Renal pelvis (tissue), 1 donor: ENCODE measurements at regions not wholly inside any gene's neighbourhood (a gene's known extent, or its start where the extent isn't known, plus 50 kb on each side); places are given as distances from the start of the nearest gene placed in this dataset.
"Not testable (repeated sequence)": the region's sequence is repeated elsewhere in the genome, so short reads cannot be mapped to it uniquely, and the experiment has no call there.

Experiments used
- DNase-seq: peaks from one replicate; pipeline ENCODE4 v3.0.0-alpha.2; 2013

DNA sequence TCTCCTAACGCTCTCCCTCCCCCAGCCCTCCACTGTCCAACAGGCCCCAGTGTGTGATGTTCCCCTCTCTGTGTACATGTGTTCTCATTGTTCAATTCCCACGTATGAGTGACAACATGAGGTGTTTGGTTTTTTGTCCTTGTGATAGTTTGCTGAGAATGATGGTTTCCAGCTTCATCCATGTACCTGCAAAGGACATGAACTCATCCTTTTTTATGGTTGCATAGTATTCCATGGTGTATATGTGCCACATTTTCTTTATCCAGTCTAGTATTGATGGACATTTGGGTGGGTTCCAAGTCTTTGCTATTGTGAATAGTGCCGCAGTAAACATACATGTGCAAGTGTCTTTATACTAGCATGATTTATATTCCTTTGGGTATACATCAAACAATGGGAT, 347.4 kb downstream of the MAGEE1 start:
- not testable (repeated sequence) for DNase-seq

DNA sequence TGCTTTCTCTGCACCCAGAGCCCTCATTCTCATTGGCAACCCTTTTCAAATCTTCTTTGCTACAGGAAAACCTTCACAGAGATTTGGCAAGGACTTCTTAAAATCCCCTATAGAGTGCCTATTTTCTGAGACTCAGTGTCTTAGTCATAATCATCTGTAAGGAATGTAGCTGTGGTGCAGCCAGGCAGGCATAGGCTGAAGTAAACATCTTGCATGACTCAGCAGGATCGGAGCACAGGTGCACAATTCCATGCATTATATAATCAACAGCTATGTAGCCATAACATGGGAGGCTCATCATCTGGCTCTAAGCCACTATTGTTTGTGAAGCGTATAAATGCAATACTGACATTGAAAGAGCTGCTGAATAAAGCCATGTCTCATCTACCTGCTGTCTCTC, 368.8 kb downstream of the MAGEE1 start:
- no peak for DNase-seq

DNA sequence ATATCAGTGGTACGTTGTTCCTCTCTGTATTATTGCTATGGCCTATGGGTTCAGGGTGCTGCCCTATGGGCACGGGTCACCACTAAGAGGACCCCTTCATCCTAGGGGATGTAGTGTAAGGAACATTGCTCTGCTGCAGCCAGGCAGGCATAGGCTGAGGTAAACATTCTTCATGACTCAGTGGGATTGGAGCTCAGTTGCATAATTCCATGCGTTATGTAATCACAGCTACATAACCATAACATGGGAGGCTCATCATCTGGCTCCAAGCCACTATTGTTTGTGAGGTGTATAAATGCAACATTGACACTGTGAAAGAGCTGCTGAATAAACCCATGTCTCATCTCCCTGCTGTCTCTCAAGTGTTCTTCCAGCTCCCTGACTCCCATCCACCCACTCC, 375.2 kb downstream of the MAGEE1 start:
- DNase-seq = no peak

DNA sequence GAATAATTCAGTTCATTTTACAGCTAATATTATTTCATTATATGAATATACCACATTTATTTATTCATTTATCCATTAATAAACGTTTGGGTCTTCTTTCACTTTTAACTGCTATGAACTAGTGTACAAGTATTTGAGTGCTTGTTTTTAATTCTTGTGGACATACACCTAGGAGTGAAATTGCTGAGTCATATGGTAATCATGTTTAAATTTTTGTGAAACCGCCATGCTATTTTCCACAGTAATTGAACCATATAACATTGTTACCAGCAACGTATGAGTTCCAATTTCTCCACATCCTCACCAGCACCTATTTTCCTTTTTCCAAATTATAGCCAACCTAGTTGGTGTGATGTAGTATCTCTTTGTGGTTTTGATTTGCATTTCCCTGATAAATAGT, 388.2 kb downstream of the MAGEE1 start:
- no peak for DNase-seq

DNA sequence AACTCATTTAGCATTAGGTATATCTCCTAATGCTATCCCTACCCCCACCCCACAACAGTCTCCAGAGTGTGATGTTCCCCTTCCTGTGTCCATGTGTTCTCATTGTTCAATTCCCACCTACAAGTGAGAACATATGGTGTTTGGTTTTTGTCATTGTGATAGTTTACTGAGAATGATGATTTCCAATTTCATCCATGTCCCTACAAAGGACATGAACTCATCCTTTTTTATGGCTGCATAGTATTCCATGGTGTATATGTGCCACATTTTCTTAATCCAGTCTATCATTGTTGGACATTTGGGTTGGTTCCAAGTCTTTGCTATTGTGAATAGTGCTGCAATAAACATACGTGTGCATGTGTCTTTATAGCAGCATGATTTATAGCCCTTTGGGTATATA, 389.8 kb downstream of the MAGEE1 start:
- not testable (repeated sequence) for DNase-seq

DNA sequence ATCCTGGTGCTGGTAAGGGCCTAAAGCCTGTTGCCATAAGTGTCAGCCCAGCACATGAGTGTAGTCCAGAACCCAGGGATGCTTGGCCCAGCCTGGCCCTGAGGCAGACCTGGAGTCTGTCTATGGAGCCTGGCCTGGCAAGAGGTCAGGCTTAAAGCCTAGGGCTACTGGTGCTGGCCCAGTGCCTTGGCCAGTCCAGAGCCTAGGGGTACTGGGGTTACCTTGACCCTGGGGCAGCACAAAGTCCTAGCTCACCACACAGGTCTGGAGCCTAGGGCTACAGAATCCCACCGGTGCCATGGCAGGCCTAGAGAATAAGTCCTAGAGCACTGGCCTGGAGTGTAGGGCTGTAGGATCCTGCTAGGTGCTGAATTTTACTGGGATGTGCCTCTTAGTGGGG, 393.8 kb downstream of the MAGEE1 start:
- no peak for DNase-seq

DNA sequence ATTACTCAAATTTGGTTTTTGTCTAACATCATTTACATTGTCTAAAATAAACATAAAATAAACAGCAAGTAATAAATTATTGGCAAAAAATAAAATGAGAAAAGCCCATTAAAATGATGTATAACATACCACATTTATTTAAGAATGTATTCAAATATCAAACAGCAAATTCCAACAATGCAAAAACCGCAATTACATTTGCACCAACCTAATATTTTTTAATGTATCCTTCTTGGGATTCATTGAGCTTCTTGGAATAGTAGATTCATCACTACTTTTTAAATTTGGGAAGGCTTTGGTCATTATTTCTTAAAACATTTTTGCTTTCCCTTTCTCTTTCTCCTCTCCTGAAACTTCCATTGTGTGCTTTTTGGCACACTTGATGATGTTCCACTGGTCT, 400.2 kb downstream of the MAGEE1 start:
- DNase-seq = no peak

DNA sequence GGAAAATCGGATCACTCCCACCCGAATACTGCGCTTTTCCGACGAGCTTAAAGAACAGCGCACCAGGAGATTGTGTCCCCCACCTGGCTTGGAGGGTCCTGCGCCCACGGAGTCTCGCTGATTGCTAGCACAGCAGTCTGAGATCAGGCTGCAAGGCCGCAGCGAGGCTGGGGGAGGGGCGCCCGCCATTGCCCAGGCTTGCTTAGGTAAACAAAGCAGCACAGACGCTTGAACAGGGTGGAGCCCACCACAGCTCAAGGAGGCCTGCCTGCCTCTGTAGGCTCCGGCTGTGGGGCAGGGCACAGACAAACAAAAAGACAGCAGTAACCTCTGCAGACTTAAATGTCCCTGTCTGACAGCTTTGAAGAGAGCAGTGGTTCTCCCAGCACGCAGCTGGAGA, 413.4 kb downstream of the MAGEE1 start:
- DNase-seq = not testable (repeated sequence)

DNA sequence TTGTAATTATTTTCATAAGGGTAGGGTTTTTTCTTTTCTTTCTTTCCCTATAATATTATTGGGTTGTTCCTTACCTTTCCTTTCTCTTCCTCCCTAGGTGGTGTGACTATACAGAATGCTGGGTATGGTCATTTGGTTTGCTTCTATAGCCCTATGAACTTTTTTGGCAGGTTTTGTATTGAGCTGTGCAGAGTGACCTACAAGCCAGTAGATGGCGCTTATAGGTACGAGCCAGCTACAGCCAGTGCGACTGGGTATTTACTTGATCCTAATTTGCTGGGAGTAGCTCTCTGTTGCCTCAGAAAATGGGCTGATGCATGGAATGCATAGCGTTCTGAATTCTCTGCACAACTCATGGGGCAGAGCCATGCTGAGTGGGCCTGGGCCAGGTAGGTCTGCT, 423.3 kb downstream of the MAGEE1 start:
- DNase-seq = no peak

DNA sequence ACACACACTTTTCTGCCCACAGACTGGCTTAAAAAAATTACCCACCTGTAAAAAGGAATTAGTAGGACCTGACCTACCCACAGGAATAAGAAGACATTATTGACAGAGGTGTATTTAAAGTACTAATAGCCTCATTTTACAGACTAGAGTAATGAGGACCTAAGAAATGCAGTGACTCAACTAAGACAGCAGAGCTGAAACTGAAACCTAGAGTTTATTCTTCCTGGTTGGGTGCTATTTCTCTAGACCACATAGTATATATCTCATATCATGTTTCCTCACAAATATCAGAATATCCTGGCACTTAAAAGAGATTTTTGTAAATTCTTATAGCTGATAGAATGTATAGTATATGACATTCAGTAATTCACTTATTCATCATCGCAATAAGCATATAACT, 435.0 kb downstream of the MAGEE1 start:
- DNase-seq = no peak

DNA sequence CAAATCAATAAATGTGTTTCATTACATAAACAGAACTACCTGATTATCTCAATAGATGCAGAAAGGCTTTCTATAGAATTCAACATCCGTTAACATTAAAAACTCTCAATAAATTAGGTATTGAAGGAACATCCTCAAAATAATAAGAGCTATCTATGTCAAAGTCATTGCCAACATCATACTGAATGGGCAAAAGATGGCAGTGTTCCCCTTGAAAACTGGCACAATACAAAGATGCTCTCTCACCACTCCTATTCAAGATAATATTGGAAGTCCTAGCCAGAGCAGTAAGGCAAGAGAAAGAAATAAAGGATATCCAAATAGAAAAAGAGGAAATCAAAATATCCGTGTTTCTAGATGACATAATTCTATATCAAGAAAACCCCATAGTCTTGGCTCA, 466.4 kb downstream of the MAGEE1 start:
- no peak for DNase-seq

DNA sequence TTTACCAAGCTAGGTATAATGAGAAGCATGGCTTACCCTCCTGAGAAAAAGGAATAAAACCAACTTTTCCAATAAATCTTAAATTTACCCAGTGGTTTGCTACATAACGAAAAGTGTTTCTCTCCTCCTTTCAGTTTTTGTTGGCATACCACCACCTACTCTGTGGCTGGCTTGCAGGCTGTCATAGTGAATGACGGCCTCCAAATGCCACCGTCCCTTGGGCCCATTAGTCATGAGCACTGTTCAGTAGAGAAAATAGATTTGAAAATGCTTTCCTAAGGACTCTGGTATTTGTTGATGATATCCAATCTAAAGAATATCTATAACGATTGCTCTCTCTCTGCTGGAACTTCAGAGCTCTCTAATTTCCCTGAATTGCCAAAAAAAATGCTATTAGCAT, 488.3 kb downstream of the MAGEE1 start:
- DNase-seq = no peak

DNA sequence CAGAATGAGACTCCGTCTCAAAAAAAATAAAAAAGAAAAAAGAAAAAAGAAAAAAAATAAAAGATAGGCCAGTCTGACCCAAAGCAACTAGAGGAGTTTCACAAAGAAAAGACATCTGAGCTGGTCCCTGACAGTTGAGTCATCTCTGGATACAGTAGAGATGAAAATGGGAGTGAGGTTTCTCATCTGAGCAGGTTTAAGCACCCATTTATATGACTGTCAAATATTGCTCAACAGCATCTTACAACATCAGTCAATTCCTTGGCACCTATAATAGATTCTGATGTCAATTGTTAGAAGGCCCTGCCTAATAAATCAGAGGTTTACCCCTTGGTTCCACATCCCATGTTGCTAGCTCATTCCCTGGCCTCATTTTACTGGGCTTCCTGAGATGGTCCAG, 490.5 kb downstream of the MAGEE1 start:
- no peak for DNase-seq

DNA sequence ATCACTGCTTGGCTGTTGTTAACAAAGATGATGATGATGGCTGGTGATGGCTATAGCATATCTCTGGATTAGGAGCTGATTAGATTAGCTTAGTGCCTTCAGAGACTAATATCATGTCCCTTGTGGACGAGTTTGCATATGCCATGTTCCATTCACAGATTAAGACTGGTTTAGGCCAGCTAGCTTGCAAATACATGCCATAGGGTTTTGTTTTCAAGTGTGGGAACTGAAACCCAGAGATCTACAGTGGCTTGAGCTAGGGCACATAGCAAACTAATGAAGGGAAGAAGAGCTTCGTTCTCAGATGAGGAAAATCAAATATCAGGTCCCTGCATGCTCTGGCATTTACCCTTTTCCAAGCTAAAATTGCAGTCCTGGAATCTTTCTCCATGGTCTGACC, 492.3 kb downstream of the MAGEE1 start:
- DNase-seq = no peak

DNA sequence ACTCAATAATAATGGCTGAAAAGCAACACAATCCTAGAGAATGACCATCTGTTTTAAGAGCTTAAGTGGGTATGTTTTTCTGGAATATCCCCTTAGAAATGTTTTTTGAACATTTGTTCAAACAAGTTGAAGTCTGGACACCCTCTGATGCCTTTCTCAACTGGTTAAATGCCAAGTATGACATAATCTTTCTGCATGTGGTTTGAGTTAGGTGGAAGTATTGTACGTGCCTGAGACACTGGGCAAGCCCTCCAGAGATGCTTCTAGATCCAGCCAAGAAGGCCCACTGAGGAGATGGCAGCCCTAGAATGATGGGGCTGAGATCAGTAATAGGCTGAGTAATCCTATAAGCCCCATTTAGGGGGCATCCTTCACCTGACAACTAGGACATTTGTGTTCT, 493.1 kb downstream of the MAGEE1 start:
- no peak for DNase-seq

DNA sequence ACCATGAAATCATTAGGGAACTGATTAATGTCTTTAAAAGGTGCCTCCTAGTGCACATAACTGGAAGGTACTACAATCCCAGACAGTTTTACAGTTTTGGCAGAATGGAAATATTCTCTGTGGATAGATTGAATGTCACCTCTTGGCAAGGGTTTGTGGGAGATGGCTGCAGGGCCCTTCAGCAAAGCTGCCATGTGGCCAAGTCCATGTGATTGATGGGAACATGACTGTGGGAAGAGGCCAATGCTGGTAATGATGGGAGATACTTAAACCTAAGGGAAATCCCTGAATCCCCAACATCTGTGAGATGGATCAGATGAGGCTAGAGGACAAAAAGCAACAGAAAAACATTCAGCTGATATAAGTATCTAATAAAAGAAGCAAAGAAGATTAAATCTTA, 493.7 kb downstream of the MAGEE1 start:
- DNase-seq = no peak

DNA sequence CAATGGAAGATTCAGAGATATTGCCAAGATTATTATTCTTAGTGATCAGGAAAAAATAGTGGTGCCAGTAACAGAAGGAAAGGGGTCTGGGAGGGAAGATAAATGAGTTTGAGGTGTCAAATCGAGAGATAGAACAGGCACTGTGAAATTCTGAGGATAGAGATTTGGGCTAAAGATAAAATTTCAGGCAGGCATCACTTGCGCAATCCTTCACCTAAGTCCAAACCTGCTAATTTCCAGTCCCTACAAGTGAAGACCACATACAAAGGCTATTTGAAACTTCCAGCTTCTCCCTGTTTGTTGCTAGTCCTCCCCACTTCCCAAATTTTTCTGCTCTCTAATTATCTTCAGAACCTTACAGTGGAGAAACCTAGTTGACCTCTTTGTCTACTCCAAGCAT, 494.6 kb downstream of the MAGEE1 start:
- DNase-seq = no peak

DNA sequence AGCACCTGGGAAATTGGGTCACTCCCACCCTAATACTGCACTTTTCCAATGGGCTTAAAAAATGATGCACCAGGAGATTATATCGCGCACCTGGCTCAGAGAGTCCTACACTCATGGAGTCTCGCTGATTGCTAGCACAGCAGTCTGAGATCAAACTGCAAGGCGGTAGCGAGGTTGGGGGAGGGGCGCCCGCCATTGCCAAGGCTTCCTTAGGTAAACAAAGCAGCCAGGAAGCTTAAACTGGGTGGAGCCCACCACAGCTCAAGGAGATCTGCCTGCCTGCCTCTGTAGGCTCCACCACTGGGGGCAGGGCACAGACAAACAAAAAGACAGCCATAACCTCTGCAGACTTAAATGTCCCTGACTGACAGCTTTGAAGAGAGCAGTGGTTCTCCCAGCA, 497.1 kb downstream of the MAGEE1 start:
- not testable (repeated sequence) for DNase-seq

DNA sequence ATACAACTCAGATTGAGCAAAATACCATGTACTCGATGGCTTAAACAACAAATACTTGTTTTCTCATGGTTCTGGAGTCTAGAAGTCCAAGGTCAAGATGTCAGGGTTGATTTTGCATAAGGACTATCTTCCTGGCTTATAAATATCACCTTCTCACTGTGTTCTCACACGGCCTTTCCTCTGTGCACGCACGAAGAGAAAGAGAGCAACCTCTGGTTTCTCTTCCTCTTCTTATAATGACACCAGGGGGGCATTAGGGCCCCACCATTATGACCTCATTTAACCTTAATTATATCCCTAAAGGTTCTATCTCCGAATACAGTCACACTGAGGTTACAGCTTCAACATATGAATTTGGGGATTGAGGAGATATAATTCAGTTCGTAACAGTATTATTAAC, 504.0 kb downstream of the MAGEE1 start:
- DNase-seq = no peak

DNA sequence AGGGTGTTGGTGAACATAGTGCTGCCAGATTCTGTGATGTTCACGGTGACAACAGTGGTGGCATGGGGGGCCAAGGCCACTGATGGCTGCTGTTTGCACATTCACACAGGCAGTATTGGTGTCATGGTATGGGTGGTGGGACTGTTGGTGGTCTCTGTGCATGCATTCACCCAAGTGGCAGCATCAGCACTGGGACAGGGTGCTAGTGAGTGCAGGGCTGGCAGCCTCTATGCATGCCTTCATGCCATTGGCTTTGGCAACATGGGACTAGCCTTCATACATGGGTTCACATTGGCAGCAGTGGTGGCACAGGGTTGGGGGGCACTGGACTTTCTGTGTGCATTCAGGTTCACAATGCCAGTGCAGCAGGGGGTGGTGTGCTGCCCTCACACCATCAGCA, 489.7 kb upstream of the FGF16 start:
- no peak for DNase-seq

DNA sequence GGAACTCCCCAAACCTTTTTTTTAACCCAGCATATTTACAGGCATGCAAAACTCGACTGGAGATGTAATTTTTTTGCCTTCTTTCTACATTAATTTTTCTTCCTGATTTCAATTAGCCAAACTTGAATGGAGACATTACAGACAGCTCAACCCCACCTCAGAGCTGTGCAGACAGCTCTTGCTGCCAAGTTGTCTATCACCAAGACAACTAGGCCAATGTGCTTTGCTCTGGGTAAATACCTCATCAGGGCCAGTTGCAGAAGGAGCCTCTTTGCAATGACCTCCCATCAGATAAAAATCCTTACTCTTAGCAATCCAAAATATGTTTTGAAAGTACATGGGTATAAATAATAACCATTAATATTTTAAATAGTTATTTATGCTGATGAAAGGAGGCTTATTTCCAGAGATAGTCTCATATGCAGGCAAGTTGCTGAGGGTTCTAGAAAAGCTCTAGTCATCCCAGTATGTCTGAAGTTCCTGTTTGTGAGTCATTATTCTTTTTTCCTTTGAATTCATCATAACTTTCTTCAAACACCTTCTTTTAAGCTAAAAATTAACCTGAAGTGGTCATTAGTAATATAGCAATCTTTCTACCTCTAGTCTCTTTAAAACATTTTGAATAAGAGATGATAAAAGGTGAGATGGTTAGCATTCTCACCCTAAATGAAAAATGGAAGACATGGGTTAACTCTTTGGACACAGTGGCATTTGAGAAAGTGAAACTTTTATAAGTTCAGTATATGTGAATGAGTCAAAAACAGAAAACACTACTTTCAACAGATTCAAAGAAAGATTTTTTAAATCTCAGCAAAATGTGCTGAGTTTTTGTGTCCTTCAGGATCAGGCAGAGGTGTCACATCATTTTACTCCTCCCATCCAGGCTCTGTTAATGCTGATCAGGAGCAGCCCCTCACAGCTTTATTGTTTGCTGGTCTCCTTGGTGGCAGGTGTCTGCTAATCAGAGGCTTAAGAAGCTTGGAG, 475.5 kb upstream of the FGF16 start:
- DNase-seq = no peak

DNA sequence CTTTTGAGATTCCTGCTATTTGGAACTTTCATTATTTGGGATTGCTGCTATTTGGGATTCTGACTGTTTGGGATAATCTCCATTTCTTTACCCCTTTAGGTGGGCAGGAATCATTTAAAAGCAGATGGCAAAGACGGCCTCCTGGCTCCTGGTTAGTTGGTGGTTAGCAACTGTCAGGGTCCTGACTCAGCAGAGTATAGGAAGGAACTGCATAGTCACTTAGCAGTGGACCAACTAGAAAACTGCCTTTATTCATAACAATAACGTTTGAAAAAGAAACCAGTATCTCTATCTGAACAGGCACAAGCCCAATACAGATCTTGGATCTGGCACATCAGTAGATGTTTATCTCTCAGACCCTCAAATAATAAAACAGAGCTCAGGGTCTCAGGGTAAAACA, 469.7 kb upstream of the FGF16 start:
- no peak for DNase-seq

DNA sequence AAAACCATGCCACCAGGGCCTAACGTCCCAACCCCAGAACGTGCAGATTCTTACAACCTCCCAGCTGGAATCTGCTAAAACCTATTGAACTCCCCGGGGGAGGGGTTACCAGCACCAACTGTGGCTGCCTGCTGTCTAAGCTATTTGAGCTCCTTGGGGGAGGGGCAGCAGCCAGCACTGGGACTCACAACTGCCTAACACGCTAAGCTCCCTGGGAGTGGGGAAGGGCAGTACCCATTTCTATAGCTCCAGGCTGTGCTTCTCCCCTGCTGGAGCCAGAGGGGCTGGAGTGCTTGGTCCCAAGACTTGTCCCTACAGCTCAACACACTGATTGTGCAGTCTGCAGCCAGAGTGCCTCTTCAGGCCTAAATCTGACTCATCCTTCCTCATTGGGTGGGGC, 459.8 kb upstream of the FGF16 start:
- no peak for DNase-seq

DNA sequence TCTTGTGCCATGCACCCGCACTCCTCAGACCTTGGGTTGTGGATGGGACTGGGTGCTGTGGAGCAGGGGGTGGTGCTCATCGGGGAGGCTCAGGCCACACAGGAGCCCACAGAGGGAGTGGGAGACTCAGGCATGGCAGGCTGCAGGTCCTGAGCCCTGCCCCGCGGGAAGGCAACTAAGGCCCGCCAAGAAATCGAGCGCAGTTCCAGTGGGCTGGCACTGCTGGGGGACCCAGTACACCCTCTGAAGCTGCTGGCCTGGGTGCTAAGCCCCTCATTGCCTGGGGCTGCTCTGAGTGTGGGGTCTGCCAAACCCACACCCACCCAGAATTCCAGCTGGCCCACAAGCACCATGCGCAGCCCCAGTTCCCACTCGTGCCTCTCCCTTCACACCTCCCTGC, 450.5 kb upstream of the FGF16 start:
- DNase-seq = no peak
